ENCODE measurements at regions not wholly inside any gene's neighbourhood (a gene's known extent, or its start where the extent isn't known, plus 50 kb on each side); places are given as distances from the start of the nearest gene placed in this dataset.

GRCh38 chr4:18695733-18696527 is 674.4 kb upstream of the LCORL start:
- TF ChIP-seq POLR2AphosphoS5 (IDR thresholded peaks at IDR 0.05; ENCODE audit: low read depth, low read length): no peak
- TF ChIP-seq REST (IDR thresholded peaks at IDR 0.05; ENCODE audit: insufficient read depth in 1 of 2, low read depth in 2 of 2, low read length in 2 of 2): no peak
- no peak for TF ChIP-seq TAF1 (IDR thresholded peaks at IDR 0.05; ENCODE audit: borderline replicate concordance, insufficient read depth, low read length)
- TF ChIP-seq FOXP2 (optimal IDR thresholded peaks at IDR 0.05; ENCODE audit: borderline replicate concordance, extremely low read depth, extremely low read length, insufficient read depth): no peak

- TF ChIP-seq TAF1 (IDR thresholded peaks at IDR 0.05; ENCODE audit: borderline replicate concordance, insufficient read depth, low read length) (no peak), REST (IDR thresholded peaks at IDR 0.05; ENCODE audit: insufficient read depth in 1 of 2, low read depth in 2 of 2, low read length in 2 of 2) (no peak), SIN3A (IDR thresholded peaks at IDR 0.05; ENCODE audit: borderline replicate concordance, insufficient read depth, low read length) (no peak), FOXP2 (optimal IDR thresholded peaks at IDR 0.05; ENCODE audit: borderline replicate concordance, extremely low read depth, extremely low read length, insufficient read depth) (no peak), POLR2AphosphoS5 (IDR thresholded peaks at IDR 0.05; ENCODE audit: low read depth, low read length) (no peak)
Observed at GRCh38 chr4:18691431-18692200, 670.1 kb upstream of the LCORL start.

GRCh38 chr4:18690291-18690955 is 668.9 kb upstream of the LCORL start:
- no peak for TF ChIP-seq FOXP2 (optimal IDR thresholded peaks at IDR 0.05; ENCODE audit: borderline replicate concordance, extremely low read depth, extremely low read length, insufficient read depth)
- no peak for TF ChIP-seq SIN3A (IDR thresholded peaks at IDR 0.05; ENCODE audit: borderline replicate concordance, insufficient read depth, low read length)

- TF ChIP-seq TAF1 (IDR thresholded peaks at IDR 0.05; ENCODE audit: borderline replicate concordance, insufficient read depth, low read length): no peak
- TF ChIP-seq FOXP2 (optimal IDR thresholded peaks at IDR 0.05; ENCODE audit: borderline replicate concordance, extremely low read depth, extremely low read length, insufficient read depth): no peak
- no peak for TF ChIP-seq REST (IDR thresholded peaks at IDR 0.05; ENCODE audit: insufficient read depth in 1 of 2, low read depth in 2 of 2, low read length in 2 of 2)
- TF ChIP-seq SIN3A (IDR thresholded peaks at IDR 0.05; ENCODE audit: borderline replicate concordance, insufficient read depth, low read length): no peak
- no peak for TF ChIP-seq POLR2AphosphoS5 (IDR thresholded peaks at IDR 0.05; ENCODE audit: low read depth, low read length)
Observed at GRCh38 chr4:18689308-18690115, 668.0 kb upstream of the LCORL start.

All from PFSK-1 (cell line).